ENCODE measurements at regions not wholly inside any gene's neighbourhood (a gene's known extent, or its start where the extent isn't known, plus 50 kb on each side); places are given as distances from the start of the nearest gene placed in this dataset.

DNA sequence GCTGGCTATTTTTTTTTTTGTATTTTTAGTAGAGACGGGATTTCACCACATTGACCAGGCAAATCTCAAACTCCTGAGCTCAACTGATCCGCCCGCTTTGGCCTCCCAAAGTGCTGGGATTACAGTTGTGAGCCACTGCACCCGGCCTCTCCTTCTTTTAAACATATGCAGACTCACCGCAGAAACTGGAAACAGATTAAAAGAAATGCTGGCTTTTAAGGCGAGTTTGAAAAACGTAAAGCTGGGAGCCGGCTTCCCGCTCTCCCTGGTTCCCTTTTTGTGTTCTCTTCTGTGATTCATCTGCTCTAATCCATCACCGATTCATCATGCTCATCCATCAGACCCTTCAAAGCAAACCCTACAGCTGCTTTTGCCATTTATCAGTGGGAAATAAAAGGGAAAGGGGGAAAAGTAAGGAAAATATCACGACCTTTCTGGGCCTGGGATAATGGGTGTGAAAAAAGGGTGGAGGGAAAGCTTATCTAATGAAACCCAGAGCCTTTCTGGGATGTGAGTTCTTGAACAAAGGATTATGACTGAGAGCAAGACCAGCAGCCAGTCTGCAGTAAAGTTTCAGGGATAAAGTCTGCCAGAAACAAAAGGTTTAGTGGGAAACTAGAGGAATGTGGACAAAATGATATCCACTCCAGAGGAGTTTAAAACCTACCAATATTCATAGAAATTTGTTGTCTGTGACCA lies 92.3 kb upstream of the LRIG1 start:
- no peak for DNase-seq

DNA sequence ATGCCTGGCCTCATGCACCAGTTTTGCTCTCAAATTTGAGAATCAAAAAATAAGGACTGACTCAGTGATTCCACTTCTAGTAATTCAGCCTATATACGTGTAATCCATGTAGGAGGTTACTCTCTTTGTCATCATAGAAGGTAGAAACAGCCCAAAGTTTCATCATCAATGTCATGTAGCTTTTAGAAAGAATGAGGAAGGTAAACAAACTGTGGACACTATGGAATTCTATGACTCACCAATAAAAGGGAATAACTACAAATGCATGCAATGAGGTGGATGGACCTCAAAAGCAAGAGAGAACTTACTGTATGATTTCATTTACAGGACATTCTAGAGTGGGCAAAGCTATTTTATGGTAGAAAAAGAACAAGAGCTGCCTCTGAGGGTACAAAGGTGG lies 93.2 kb upstream of the LRIG1 start:
- no peak for DNase-seq

GRCh38 chr3:66597308-66597863 lies 96.6 kb upstream of the LRIG1 start:
- DNase-seq, result no peak

DNA sequence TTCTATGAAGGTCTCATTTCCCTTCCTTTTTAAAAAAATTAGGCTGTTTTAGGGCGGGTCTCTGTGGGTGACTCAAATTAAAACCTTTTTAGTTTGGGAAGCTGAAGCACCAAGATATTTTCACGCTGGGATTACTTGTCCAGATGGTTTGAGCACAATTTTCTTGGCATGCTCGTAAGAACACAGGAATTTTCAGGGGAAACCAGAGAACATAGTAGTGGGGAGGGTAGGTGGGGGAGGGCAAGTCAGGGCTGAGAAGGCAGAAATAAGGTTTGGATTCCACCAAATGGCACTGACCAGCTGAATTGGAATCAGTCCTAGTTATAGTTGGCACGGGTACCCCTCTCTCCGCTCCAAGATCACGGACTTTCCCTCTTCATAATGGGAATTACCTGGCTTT lies 97.3 kb upstream of the LRIG1 start:
- DNase-seq, result no peak

GRCh38 chr3:66602237-66602636 lies 101.4 kb upstream of the LRIG1 start:
- no peak for DNase-seq

DNA sequence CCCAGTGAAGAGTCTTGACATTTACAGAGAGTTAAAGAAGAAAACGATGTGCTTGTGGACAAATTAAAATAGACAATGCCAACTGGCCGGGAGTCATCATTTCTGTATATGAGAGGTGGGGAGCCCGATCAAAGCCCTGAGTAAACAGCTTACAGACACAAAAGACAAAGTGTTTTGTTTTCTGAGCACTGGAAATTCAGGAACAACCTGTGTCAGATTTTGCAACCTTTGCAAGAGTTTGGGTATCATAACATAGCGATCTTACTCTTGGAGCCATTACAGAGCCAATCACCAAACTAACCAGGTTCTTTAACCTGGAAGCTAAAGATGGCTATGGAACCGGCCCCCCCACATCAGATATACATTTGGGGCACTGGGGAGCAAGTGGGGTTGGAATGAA lies 101.9 kb upstream of the LRIG1 start:
- no peak for DNase-seq

- no peak for DNase-seq
These were observed 102.4 kb upstream of the LRIG1 start for GRCh38 chr3:66603151-66603611.

- no peak for DNase-seq
These were observed 103.7 kb upstream of the LRIG1 start for GRCh38 chr3:66604481-66604880.

- DNase-seq, result no peak
These were observed 105.3 kb upstream of the LRIG1 start for GRCh38 chr3:66606126-66606525.

DNA sequence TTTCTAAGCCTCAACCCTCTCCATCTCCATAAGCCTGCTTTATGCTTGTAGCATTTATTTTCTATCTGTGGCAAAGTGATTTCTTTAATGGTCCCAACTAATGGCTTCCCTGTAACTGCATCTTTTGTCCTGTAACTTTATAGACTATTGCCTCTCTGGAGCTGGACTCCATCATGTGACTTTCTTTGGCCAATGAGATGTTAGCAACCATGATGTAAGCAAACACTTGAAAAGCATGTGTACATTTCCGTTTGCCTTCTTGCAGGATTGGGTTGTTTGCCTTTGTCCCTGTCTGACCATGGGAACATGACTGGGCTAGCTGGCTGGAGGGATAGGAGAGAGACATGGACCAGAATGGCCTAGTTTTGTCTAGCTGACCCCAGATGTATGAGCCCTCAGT lies 106.0 kb upstream of the LRIG1 start:
- DNase-seq, result no peak

DNA sequence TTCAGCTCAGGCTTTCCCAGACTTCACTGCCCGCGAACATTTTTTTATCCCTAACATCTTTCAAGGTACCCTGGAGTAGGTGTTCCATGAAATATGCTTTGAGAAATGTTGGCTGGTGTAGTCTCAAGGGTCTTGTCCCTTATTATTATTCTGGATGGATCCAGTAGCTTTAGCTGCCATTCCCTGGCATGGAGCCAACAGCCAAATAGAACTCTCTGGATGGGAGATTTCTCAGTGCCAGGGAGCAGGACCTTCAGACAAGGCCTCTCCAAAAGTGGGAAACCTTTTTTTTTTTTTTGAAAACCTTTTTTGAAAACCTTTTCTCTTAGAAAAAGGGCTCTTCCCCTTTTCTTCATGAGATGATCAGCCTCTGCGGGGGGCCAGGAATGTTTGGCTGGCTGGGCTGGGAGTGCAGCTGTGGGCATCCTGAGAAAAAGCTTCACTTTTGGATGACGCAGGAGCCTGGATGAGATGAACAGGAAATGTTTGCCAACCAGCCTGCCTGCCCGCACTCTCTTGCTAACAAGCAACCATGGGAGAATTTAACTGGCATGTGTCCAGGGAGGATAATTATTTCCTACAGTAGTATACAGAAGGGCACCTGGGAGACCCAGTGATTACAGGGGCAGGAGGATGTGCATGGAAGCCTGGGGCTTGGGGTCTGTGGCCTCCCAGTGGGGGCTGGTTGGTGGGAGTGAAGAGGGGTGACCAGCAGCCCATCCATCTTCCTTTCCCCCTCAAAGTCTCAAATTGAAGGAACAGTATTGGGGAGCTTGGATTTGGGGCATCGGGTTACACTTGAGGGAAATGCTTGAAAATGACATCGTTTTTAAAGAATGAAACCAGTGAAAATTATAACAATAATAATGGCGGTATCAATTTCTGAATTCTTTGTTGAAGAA lies 109.1 kb upstream of the LRIG1 start:
- no peak for DNase-seq

DNA sequence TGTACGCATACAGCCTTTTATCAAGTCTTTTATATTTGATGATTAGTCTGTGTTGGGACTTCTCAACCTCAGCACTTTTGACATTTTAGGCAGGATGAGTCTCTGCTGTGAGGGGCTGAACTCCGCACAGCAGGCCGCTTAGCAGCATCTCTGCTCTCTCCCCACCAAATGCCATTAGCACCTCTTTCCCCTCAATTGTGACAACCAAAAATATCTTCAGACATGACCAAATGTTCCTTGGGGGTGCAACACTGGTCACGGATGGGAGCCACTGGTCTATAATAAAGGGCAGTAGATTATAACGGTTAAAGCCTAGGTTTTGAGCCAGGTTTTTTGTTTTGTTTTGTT lies 109.7 kb upstream of the LRIG1 start:
- no peak for DNase-seq

GRCh38 chr3:66615643-66616301 lies 115.0 kb upstream of the LRIG1 start:
- DNase-seq, result no peak

GRCh38 chr3:66617351-66617750 lies 116.5 kb upstream of the LRIG1 start:
- no peak for DNase-seq

DNA sequence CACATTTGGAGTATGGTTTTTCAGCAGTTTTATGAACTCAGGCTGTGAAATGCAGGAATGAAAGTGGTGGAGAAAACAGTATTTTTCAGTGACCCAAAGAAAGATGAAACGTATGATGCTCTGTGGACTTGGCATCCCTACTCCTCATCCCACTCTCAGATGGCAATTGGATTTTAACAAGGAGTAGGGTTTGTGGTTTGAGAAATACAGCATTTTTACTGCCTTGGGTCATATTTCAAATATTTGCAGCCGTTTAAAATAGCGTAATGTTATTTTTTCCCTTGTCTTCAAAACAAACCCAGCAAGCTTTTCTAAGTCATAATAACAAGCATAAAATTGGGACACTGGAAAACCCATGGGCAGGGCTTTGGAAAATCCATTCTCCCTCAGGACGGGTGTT lies 117.2 kb upstream of the LRIG1 start:
- no peak for DNase-seq

DNA sequence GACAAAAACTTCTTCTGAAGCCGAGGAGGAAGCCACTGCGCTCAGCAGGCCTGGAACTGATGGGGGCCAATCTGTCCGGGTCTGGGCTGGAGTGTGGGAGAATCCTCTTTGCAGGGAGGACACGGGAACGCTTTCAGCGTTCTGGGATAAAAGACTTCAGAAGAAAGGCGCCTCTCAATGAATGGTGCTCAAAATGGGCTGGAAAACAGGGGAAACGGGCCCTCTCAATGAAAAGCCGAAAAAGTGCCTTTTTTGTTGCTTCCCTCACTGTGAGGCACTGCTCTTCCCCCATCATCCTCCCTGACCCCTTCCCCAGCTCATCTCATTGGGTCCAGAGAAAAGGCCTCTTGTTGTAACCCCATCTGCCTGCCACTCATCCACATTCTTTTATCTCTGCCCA lies 119.5 kb upstream of the LRIG1 start:
- DNase-seq, result no peak

DNA sequence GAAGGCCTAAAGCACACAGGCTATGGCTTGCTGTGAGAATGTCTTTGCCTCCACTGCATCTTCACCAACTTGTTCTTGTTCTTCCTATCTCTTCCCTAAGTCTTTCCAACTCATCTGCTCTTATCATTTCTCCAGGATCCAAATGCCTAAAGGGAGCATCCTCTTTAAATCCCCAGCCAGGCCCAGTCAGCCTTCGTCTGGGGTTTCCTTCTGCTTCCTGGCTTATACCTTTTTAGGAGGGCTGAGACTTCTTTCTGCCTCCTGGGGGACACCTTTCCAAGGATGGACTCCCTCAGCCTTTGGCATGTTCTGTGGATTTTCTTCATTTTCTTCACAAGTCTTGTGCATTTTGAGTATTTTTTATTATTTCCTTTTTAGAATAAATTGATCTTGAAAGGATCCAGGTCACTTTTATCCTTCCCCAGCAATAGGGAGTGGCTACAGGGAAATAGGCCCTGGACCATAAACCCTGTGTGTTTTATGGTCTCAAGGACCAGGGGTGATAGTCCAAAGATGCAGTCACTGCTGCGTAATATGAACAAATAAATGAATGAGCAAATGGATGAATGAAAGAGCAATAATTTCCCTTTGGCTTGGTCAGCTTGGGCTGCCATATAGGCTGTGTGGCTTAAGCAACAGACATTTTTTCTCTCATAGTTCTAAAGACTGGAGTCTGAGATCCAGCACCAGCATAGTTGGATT lies 122.1 kb upstream of the LRIG1 start:
- no peak for DNase-seq

DNA sequence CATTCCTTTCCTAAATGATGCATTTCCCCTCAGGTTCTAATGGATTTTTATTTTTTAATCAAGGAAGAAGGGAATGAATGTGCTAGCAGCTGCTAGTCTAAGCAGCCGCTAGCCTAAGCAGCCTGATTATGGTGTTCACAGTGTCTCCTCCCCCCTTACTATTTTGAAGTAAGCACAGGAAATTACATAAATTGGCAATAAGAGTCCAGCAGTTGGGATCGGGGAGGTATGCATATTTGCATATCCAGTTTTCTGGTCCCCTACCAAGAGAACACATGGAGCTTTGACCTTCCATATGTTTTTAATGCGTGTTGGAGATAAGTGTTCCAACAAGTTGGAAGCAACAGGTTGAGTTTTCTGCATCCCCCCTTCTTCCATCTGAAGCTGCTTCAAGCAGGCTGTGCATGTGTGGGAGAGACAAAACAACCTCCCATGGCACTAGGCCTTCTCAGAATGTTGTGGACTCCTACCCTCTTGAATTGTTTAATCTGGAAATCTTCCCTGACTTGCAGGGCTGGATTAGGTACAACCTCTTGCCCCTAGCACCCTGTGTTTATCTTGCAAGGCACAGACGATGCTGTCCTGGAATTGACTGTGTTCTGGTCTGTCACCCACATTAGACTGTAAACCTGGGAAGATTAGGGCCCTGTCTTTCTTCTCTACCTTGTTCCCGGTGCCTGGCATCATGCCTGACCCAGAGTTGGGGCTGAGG lies 124.8 kb upstream of the LRIG1 start:
- no peak for DNase-seq

- no peak for DNase-seq
These were observed 128.5 kb upstream of the LRIG1 start for GRCh38 chr3:66629150-66629981.

GRCh38 chr3:66629982-66630368 lies 129.2 kb upstream of the LRIG1 start:
- no peak for DNase-seq
